ENCODE measurements at regions not wholly inside any gene's neighbourhood (a gene's known extent, or its start where the extent isn't known, plus 50 kb on each side); places are given as distances from the start of the nearest gene placed in this dataset.

DNA sequence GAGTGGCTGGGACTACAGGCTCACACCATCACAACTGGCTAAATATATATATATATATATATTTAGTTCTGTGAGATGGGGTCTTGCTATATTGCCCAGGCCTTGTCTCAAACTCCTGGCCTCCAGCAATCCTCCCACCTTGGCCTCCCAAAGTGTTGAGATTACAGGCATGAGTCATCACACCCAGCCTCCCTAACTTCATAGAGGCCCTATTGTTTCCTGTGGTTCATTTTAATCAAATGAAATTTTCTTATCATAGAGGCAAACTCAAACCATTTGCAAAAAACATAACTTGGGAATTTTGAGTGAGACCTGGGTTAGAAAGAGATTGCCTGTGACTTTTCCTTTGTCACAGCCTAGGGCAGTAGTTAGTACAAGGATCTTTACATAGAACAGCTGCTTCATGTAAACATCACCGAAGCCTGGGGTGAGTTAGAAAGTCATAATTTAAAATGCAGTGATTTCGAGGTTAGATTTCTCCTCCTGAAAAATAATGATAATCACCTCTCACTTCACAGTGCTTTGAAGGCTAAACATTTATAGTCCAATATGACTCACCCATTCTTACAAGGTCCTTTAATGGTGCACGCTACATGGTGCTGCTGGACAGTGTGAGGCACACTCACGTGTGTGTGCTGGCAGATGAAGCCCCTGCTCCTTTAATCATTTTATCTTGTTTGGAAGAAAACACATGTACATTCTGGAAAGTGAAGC, 188.9 kb downstream of the RHOU start:
- TF ChIP-seq, protein P1, sequence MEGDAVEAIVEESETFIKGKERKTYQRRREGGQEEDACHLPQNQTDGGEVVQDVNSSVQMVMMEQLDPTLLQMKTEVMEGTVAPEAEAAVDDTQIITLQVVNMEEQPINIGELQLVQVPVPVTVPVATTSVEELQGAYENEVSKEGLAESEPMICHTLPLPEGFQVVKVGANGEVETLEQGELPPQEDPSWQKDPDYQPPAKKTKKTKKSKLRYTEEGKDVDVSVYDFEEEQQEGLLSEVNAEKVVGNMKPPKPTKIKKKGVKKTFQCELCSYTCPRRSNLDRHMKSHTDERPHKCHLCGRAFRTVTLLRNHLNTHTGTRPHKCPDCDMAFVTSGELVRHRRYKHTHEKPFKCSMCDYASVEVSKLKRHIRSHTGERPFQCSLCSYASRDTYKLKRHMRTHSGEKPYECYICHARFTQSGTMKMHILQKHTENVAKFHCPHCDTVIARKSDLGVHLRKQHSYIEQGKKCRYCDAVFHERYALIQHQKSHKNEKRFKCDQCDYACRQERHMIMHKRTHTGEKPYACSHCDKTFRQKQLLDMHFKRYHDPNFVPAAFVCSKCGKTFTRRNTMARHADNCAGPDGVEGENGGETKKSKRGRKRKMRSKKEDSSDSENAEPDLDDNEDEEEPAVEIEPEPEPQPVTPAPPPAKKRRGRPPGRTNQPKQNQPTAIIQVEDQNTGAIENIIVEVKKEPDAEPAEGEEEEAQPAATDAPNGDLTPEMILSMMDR (IDR thresholded peaks at IDR 0.05; ENCODE audit: low read depth, low read length) = no peak
- no peaks in the 10 kb centered on the region for H3K36me3 ChIP-seq
- no peaks in the 10 kb centered on the region for H3K9me3 ChIP-seq (ENCODE audit: severe bottlenecking)
- no peak overlapping the region for H3K4me3 ChIP-seq (ENCODE audit: low read depth, low read length)
- H3K27me3 ChIP-seq (ENCODE audit: insufficient read depth, low read depth, severe bottlenecking) = no peaks in the 10 kb centered on the region
- DNase-seq = no peak
- no peak overlapping the region for H3K27ac ChIP-seq

DNA sequence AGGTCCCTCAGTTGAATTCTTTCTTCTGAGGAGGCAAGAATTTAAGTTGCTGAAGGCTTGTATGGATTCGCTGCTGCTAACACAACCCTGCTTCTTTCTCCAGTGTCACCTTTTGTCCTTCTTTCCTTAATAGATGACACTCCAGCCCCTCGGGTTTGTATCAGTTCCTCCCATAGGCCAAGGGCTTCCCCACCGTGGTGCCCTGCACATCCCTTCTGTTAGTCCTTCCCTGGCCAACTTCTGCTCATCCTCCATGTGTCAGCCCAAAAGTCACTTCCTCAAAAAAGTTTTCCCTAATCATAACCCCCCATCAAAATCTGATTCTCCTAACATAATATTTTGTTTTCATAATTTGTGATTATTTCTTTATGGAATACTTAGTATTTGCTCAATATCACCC, 190.4 kb downstream of the RHOU start:
- no peak for DNase-seq
- Histone ChIP-seq H3K36me3 (no peaks in the 10 kb centered on the region), H3K27ac (no peak overlapping the region), H3K9me3 (ENCODE audit: severe bottlenecking) (no peaks in the 10 kb centered on the region), H3K4me3 (ENCODE audit: low read depth, low read length) (no peak overlapping the region), H3K27me3 (ENCODE audit: insufficient read depth, low read depth, severe bottlenecking) (no peaks in the 10 kb centered on the region)
- TF ChIP-seq, protein P1 (IDR thresholded peaks at IDR 0.05; ENCODE audit: low read depth, low read length) = no peak

DNA sequence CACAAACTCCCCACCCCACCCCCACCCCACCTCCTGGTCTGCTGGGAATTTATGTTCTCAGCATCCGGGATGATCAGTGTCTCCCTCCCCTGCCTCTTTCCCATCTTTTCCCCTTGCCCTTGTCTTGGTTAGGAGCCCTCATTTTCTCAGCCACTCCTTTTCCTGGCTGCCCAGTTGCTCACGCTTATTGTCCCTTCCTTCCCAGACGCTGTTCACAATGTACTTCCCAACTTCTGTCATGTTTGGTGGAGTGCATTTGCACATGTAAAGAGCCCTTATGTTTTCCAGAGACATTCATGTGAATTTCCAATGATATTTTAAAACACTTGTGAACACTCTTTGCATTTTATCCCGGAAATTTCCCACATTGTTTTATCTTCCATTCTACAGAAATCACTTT, 192.1 kb downstream of the RHOU start:
- TF ChIP-seq, protein P1 (IDR thresholded peaks at IDR 0.05; ENCODE audit: low read depth, low read length) = no peak

DNA sequence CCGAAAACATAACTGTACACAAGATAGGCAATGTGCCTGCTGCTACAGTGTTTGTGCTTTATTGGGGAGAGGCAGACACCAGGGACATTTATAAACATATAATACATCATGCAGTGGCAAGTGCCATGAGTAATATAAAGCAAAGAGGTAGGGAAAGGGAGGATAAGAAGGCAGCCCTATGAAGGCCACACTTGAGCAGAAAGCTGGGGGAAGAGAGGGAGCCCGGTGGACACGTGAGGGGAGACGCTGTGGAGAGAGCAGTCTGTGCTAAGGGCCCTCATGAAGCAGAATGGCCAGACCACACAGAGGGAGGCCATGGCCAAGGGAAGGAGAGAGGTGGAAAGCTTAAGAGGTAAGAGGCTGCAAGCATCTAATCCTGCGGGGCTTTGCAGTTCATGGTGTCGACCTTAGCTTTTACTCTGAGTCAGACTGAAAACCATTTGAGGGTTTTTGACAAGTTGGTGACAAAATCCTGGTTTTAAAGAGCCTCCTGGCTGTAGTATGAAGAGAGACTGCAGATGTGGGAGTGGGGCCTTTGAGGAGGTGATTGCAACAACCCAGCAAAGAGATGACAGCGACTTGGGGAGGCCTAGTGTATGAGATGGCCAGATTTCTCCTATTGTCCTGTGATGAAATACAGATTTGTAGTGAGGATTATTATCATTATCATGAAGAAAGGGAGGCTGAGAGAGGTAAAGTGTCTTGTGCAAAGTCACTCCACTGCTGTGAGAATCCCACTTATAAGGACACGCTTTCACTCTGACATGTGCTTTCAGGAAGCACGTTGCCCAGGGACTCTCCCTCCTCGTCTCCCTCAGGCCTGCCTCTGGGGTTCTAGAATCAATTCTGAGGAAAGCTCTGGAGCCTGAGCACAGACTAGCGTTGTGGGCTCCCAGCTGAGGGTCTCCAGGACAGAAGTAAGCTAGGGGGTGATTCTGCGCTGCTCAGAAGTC, 192.9 kb downstream of the RHOU start:
- TF ChIP-seq, protein P1 (IDR thresholded peaks at IDR 0.05; ENCODE audit: low read depth, low read length) = no peak
- no peak overlapping the region for H3K4me3 ChIP-seq (ENCODE audit: low read depth, low read length)
- no peaks in the 10 kb centered on the region for H3K36me3 ChIP-seq
- no peak for DNase-seq
- H3K27me3 ChIP-seq (ENCODE audit: insufficient read depth, low read depth, severe bottlenecking) = no peaks in the 10 kb centered on the region
- no peaks in the 10 kb centered on the region for H3K9me3 ChIP-seq (ENCODE audit: severe bottlenecking)
- H3K27ac ChIP-seq = no peak overlapping the region

More for the DNA sequence above, 192.1 kb downstream of the RHOU start:
- DNase-seq = no peak
- Histone ChIP-seq H3K27me3 (ENCODE audit: insufficient read depth, low read depth, severe bottlenecking) (no peaks in the 10 kb centered on the region), H3K4me3 (ENCODE audit: low read depth, low read length) (no peak overlapping the region), H3K9me3 (ENCODE audit: severe bottlenecking) (no peaks in the 10 kb centered on the region), H3K36me3 (no peaks in the 10 kb centered on the region), H3K27ac (no peak overlapping the region)

DNA sequence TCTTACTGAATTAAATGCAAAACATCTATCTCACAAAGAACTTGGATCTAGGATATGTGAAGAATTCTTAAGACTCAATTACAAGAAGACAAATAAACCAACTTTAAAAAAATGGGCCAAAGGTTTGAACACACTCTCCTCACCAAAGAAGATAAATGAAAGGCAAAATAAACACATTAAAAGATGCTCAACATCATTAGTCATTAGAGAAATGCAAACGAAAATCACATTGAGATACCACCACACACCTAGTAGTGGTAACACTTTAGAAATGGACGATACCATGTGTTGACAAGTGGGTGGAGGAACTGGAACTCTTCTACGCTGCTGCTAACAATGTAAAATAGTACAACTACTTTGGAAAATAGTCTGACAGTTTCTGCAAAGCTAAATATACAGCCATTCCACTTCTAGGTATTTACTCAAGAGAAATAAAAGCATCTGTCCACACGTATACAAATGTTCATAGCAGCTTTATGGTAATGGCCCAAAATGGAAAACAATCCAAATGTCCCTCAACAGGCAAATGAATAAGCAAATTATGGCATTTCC, 194.3 kb downstream of the RHOU start:
- H3K27me3 ChIP-seq (ENCODE audit: insufficient read depth, low read depth, severe bottlenecking) = no peaks in the 10 kb centered on the region

More for the DNA sequence above, 194.3 kb downstream of the RHOU start:
- TF ChIP-seq, protein P1 (IDR thresholded peaks at IDR 0.05; ENCODE audit: low read depth, low read length) = no peak
- no peaks in the 10 kb centered on the region for H3K9me3 ChIP-seq (ENCODE audit: severe bottlenecking)
- no peak overlapping the region for H3K27ac ChIP-seq
- DNase-seq = no peak
- H3K4me3 ChIP-seq (ENCODE audit: low read depth, low read length) = no peak overlapping the region
- no peaks in the 10 kb centered on the region for H3K36me3 ChIP-seq
